DND-41 (cell line): ENCODE measurements at regions not wholly inside any gene's neighbourhood (a gene's known extent, or its start where the extent isn't known, plus 50 kb on each side); places are given as distances from the start of the nearest gene placed in this dataset.

Experiments used
- ATAC-seq: fragments of 200-7000 bp; cut with Tn5 transposase; 3 replicates; pipeline ENCODE4 v1.9.1; 2021; ENCODE audit warnings: low read depth; ENCODE audit not compliant: insufficient read depth
- DNase-seq: peaks from one replicate; pipeline ENCODE4 v3.0.0-alpha.2; 2020
- H2AFZ ChIP-seq: 2 replicates; pipeline ENCODE4 v1.6.0; 2012; ENCODE audit warnings: low read depth, low read length
- H3K27ac ChIP-seq: 2 replicates; pipeline ENCODE4 v1.5.1; 2012; ENCODE audit warnings: low read length, inconsistent platforms
- H3K27me3 ChIP-seq: fragments of 200-600 bp; sonication (generic); 2 replicates; pipeline ENCODE4 v1.6.0; 2012; ENCODE audit warnings: low read length, mild to moderate bottlenecking, inconsistent platforms; ENCODE audit not compliant: insufficient read depth, poor library complexity
- H3K36me3 ChIP-seq: 2 replicates; pipeline ENCODE4 v1.5.1; 2012; ENCODE audit warnings: low read length, inconsistent platforms; ENCODE audit not compliant: insufficient read depth
- H3K4me1 ChIP-seq: 2 replicates; pipeline ENCODE4 v1.5.1; 2012; ENCODE audit warnings: mild to moderate bottlenecking, low read length; ENCODE audit not compliant: insufficient read depth
- H3K4me2 ChIP-seq: 2 replicates; pipeline ENCODE4 v1.6.0; 2012; ENCODE audit warnings: mild to moderate bottlenecking, moderate library complexity, low read length, inconsistent platforms; ENCODE audit not compliant: insufficient read depth
- H3K4me3 ChIP-seq, 2 experiments: fragments of 200-600 bp in 1 of 2; shearing (Covaris generic) in 1 of 2; 2 replicates each; pipeline ENCODE4 v1.5.1; 2012 to 2016; ENCODE audit warnings: inconsistent platforms in 2 of 2, low read length in 2 of 2, mild to moderate bottlenecking in 2 of 2, low read depth in 1 of 2, moderate library complexity in 1 of 2
- H3K79me2 ChIP-seq: 2 replicates; pipeline ENCODE4 v1.6.0; 2012; ENCODE audit warnings: low read length, inconsistent platforms; ENCODE audit not compliant: insufficient read depth
- H3K9ac ChIP-seq: 2 replicates; pipeline ENCODE4 v1.6.0; 2012; ENCODE audit warnings: low read depth, mild to moderate bottlenecking, inconsistent platforms, low read length, moderate library complexity
- H3K9me3 ChIP-seq: 2 replicates; pipeline ENCODE4 v1.5.1; 2012; ENCODE audit warnings: low read length, moderate library complexity, mild to moderate bottlenecking, inconsistent platforms; ENCODE audit not compliant: insufficient read depth, severe bottlenecking
- H4K20me1 ChIP-seq: 2 replicates; pipeline ENCODE4 v1.6.0; 2012; ENCODE audit warnings: low read length; ENCODE audit not compliant: insufficient read depth
- EZH2 ChIP-seq: IDR thresholded peaks from 3 replicates; pipeline ENCODE4 v1.6.1; 2012; ENCODE audit warnings: borderline replicate concordance, low read depth, mild to moderate bottlenecking, moderate library complexity, low read length, inconsistent platforms; ENCODE audit not compliant: severe bottlenecking
- TF ChIP-seq, protein P1 (sequence below): IDR thresholded peaks from 2 replicates; pipeline ENCODE4 v1.5.1; 2012; ENCODE audit warnings: borderline replicate concordance, low read length, moderate library complexity, mild to moderate bottlenecking; ENCODE audit not compliant: poor library complexity, severe bottlenecking; ENCODE audit errors: extremely low read depth

DNA sequence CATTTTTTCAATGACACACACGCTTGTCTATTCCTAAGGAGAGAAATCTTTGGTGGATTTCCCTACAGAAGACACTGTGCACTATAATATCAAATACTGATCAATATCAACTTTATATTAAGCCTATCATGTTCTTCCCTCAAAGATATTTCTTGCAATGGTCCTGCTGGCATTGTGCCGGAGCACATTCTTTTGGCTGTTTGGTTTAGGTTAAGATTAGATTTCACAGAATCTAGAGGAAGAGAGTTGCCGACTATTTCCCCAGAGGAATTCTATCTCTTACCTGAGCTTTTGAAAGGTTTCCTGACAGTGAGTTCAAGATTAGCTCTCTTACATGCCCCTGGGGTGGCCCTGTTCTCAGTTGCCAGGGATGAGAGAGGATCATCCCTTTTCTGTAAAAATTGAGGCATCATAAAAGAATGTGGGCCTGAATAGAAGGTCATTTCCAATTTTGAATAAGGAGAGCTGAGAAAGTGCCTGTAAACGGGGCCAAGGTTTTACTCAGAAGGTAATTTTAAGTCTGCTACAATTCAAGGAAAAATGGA is 180.6 kb upstream of the ARHGAP20 start:
- Histone ChIP-seq H3K4me1 (no peaks in the 10 kb centered on the region), H3K4me3 (no peak overlapping the region), H3K27me3 (peaks cover 3% of the 10 kb centered on the region), H3K36me3 (no peaks in the 10 kb centered on the region), H3K27ac (no peak overlapping the region), H3K9me3 (no peaks in the 10 kb centered on the region), H3K9ac (no peak overlapping the region), H3K79me2 (no peaks in the 10 kb centered on the region), H3K4me2 (no peak overlapping the region), H2AFZ (no peak overlapping the region), H4K20me1 (no peaks in the 10 kb centered on the region)
- ATAC-seq, result no peak
- TF ChIP-seq, protein P1, sequence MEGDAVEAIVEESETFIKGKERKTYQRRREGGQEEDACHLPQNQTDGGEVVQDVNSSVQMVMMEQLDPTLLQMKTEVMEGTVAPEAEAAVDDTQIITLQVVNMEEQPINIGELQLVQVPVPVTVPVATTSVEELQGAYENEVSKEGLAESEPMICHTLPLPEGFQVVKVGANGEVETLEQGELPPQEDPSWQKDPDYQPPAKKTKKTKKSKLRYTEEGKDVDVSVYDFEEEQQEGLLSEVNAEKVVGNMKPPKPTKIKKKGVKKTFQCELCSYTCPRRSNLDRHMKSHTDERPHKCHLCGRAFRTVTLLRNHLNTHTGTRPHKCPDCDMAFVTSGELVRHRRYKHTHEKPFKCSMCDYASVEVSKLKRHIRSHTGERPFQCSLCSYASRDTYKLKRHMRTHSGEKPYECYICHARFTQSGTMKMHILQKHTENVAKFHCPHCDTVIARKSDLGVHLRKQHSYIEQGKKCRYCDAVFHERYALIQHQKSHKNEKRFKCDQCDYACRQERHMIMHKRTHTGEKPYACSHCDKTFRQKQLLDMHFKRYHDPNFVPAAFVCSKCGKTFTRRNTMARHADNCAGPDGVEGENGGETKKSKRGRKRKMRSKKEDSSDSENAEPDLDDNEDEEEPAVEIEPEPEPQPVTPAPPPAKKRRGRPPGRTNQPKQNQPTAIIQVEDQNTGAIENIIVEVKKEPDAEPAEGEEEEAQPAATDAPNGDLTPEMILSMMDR, result no peak
- DNase-seq, result no peak

DNA sequence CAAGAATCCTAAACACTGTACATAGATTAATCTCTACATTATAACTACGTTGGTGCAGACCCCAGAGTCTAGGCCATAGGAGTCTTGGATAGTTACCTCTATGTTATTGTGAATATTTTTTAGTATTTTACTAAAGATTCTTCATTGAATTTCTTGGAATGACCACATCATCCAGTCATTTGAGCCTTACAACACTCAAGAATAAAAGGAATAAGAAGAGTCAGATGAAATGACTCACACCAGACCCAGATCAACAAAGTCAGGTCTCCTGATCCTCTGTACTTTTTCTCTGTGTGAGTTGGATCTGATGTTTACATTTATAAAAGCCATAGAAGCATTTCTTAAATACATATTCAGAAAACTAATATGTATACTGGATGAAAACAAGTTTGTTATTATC is 179.2 kb upstream of the ARHGAP20 start:
- Histone ChIP-seq H3K79me2 (no peaks in the 10 kb centered on the region), H3K9ac (no peak overlapping the region), H3K4me2 (no peak overlapping the region), H3K36me3 (no peaks in the 10 kb centered on the region), H3K4me1 (no peaks in the 10 kb centered on the region), H3K27me3 (peaks cover 3% of the 10 kb centered on the region), H3K9me3 (no peaks in the 10 kb centered on the region), H3K4me3 (no peak overlapping the region), H3K27ac (no peak overlapping the region), H4K20me1 (no peaks in the 10 kb centered on the region), H2AFZ (no peak overlapping the region)
- no peak for TF ChIP-seq EZH2
- ATAC-seq (no peak), DNase-seq (no peak)

DNA sequence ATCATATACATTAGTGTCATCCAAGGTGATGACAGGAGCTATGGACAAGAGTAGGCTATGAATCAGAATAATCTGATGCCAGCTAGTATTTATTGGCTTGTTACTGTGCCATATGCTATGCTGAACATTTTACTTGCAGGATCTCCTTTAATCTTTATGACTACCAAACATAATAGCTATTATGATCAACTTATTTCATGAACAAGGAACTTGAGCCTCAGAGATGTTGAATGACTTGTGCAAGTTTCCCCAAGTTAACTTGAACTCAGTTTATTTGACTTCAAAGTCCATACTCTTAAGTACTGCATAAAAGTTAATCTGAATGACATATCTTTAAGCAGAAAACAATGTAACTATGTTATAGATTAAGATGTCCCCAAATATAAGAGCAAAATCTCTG is 178.8 kb upstream of the ARHGAP20 start:
- ATAC-seq, result no peak

DNA sequence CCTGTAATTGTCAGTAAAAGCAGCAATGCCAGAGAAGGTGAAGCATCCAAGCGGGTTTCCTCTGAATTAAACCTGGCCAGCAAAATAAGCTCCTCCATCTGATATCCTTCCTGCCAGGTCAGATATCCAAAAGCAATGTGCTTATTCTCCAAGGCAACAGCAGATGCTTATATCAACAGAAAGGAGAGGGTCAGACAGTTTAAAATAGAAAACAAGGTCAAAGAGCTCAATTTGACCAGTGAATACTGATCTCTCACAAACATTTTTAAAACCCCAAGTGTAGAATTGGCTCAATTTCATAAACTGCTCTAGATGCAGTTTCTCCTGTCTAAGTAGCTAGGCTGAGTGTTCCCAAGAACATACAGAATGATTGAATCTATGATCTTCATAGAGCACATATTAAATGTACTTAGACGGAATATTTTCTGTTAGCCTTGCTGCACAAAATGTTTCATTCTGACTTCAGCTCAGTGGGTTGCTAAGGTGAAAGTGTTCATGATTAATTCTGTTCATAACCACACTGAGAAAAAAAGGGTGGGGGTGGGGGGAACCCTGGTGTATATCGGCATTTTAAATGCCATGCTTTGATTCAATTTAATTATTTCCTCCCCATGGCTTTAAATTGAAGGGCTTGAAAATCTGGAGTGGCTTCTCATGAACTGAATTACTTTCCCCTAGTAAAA is 174.2 kb upstream of the ARHGAP20 start:
- no peaks in the 10 kb centered on the region for H3K27me3 ChIP-seq
- H3K79me2 ChIP-seq, result no peaks in the 10 kb centered on the region
- DNase-seq (no peak), ATAC-seq (no peak)
- TF ChIP-seq, protein P1, result no peak
- TF ChIP-seq EZH2, result no peak
- H3K4me3 ChIP-seq, result no peak overlapping the region
- no peak overlapping the region for H3K9ac ChIP-seq
- H2AFZ ChIP-seq, result no peak overlapping the region
- H3K4me2 ChIP-seq, result no peak overlapping the region
- no peaks in the 10 kb centered on the region for H3K4me1 ChIP-seq
- H3K9me3 ChIP-seq, result no peaks in the 10 kb centered on the region
- no peaks in the 10 kb centered on the region for H3K36me3 ChIP-seq
- H3K27ac ChIP-seq, result no peak overlapping the region
- H4K20me1 ChIP-seq, result no peaks in the 10 kb centered on the region

More for the DNA sequence above, 178.8 kb upstream of the ARHGAP20 start:
- TF ChIP-seq, protein P1, result no peak
- TF ChIP-seq EZH2, result no peak
- Histone ChIP-seq H2AFZ (no peak overlapping the region), H3K9ac (no peak overlapping the region), H3K27ac (no peak overlapping the region), H3K36me3 (no peaks in the 10 kb centered on the region), H3K27me3 (peaks cover 3% of the 10 kb centered on the region), H3K79me2 (no peaks in the 10 kb centered on the region), H4K20me1 (no peaks in the 10 kb centered on the region), H3K4me1 (no peaks in the 10 kb centered on the region), H3K4me3 (no peak overlapping the region), H3K4me2 (no peak overlapping the region), H3K9me3 (no peaks in the 10 kb centered on the region)
- no peak for DNase-seq
